ENCODE measurements at regions not wholly inside any gene's neighbourhood (a gene's known extent, or its start where the extent isn't known, plus 50 kb on each side); places are given as distances from the start of the nearest gene placed in this dataset.

DNA sequence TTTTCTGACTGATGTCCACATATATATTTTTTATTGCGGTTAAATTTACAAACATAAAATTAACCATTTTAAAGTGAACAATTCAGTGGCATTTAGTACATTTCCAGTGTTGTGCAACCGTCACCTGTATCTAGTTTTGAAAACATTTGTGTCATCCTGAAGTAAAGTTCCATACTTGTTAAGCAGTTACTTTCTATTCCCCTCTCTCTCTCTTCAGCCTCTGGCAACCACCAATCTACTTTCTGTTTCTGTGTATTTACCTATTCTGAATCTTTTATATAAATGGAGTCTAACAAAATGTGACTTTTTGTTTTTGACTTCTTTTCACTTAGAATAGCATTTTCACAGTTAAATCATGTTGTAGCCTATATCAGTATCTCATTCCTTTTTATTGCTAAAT, 480.1 kb upstream of the SMARCA2 start:
- TF ChIP-seq GATA3 (IDR thresholded peaks at IDR 0.05; ENCODE audit: low read depth, low read length) = no peak
- no peak for TF ChIP-seq GATA2 (IDR thresholded peaks at IDR 0.05; ENCODE audit: low read depth, low read length)
